ENCODE measurements at regions not wholly inside any gene's neighbourhood (a gene's known extent, or its start where the extent isn't known, plus 50 kb on each side); places are given as distances from the start of the nearest gene placed in this dataset.

DNA sequence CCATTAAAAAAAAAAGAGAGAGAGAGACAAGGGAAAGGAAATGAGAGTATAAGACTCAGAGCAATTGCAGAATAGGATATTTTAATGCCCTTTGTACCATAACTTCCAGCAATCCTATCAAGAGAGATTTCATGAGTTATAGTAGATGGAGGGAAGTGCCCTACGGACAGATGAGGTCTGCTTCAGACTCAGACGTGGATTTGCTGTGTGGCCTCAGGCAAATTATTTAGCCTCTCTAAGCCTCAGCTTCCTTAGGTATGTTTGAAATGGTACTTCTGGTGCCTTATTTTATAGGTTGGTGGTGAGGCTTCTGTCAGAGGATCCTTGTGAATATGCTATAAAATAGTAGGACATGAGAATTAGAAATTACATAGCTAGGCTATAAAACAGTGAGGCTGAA is 448.2 kb downstream of the EDEM1 start:
- no peak for DNase-seq

DNA sequence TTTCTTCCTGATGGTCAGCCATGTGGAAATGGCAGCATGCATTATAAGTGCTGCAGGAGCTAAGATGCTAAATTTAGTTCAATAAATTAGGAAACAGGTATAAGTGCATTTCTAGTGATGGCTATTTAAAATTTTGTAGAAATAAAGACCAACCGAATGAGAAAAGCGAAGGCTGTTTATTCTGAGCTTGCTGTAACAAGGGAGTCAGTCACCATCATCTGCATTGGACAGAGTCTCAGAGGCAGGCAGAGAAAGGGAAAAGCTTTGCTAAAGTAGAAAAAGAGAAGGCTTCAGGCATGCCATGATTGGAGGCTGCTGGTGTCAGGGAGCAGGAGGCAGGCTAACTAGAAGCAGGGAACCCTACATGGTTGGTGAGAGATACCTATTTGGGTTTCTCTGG is 451.0 kb downstream of the EDEM1 start:
- no peak for DNase-seq

- DNase-seq, result no peak
Observed at GRCh38 chr3:5644773-5645670, 457.5 kb downstream of the EDEM1 start.

- no peak for DNase-seq
Observed at GRCh38 chr3:5645692-5646410, 458.3 kb downstream of the EDEM1 start.

DNA sequence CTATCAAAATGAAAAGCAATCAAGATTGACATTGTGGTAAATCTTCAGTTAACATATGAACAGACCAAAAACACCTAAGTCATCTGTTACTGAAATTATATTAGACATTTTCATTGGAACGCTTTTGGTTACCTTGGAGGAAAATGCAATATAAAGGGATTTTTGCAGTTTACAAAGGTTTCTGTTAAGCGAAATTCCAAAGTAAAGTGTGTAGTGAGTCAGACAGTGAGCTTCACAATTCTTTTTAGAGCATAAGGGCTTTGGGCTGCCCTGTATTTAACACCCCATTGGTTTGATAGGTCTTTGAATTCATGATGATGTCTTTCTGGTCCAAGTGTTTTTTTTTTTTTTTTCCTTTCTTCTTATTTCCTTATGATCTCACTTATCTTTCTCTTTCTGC is 462.8 kb downstream of the EDEM1 start:
- DNase-seq, result no peak

DNA sequence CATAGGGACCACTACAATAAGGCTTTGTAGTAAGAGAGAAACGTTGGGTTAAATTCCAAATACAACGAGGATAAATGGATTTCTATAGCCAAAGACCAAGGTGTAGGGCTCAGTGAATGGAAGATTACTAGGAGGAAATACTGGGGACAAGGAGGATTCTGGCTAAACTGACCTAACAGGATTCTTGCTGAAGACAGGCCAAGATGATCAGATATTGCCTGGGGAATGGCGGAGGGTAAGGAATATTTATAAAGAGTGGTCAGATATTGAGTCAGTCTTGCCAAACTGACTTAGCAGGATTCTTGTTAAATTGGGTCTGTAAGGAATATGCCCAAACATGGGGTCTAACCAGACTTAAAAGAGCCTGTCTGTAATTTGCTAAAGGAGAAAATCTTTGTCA is 463.8 kb downstream of the EDEM1 start:
- no peak for DNase-seq

DNA sequence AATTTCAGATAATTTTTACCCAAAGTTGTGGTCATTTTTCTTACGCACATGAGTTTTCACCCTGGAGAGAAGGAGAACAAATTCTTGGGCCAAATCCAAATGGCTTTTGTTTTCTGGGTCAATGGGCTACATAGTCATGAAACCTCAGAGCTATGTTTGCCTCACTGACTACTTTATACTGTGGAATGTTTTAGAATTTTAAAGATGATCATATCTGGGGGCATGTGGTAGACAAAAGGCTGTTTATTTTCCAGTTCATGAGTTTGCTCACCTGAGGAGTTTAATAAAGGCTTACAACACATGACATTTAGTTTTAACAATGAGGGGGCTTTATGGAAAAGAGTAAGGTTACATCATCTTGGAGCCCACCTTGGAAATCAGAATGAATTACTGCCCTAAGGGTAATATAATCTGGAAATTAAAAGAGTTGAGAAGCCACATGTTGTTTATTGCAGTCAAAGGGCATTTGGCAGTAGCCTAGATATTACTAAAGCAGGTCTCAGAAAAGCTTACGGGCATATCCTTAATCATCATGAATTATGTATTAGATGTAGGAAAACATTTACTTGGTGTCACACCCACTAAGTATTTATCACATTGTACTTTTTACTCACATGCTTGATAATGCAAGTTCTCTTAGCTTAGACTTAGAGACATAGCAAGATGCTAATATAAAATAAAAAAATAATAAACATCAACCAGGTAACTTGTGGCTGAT is 466.1 kb downstream of the EDEM1 start:
- no peak for DNase-seq

- no peak for DNase-seq
Observed at GRCh38 chr3:5657106-5657505, 469.6 kb downstream of the EDEM1 start.

- DNase-seq, result no peak
Observed at GRCh38 chr3:5663601-5664000, 476.1 kb downstream of the EDEM1 start.

GRCh38 chr3:5666455-5666854 is 478.9 kb downstream of the EDEM1 start:
- no peak for DNase-seq

DNA sequence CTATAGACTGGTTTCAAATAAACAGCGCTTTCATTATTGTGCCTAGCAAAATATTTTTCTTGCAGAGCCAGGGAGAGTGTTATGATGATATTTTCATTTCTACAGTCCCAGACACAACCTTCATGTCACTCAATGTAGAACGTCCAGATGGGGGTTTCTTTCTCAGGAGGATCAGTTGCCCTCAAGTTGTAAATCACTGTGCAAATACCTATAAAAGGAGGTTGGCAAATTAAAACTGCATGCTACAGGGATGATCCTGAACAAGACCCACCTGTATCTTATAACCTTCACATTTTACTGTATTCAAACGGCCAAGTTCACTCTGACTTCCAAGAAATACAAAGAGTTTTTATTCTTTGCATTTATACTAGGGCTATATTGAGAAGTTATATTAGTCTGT is 486.0 kb downstream of the EDEM1 start:
- DNase-seq, result no peak

DNA sequence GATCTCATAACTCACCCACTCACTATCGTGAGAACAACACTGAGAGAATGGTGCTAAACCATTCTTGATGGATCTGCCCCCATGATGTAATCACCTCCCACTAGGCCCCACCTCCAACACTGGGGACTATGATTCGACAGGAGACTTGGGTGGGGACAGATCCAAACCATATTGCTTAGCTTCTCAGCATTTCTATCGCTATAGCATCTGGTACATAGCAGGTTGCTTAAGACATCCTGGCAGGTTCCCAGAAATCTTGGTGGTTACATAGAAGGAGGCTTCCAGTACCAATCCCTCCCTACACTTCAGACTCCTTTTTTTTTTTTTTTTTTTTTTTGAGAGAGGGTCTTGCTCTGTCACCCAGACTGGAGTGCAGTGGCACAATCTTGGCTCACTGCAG is 487.8 kb downstream of the EDEM1 start:
- DNase-seq, result no peak

GRCh38 chr3:5677555-5677954 is 490.0 kb downstream of the EDEM1 start:
- DNase-seq, result no peak

DNA sequence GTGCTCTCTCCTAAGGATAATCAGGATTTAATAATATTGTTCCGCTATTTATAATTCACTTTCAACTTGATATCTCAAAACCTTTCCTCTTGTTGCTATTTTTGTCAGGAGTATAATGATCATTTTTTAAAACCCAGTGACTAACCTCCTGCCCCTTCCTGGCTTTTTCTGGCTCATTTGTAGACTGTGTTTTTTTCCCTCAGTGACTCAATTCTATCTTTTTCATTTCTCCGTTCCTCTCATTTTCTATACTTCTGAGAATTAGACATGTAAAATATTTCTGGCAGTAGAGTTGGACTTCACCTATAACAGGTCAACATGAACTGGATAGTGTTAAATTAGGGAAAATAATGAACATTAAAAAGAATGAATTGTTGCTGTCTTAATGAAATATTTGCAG is 490.7 kb downstream of the EDEM1 start:
- no peak for DNase-seq

DNA sequence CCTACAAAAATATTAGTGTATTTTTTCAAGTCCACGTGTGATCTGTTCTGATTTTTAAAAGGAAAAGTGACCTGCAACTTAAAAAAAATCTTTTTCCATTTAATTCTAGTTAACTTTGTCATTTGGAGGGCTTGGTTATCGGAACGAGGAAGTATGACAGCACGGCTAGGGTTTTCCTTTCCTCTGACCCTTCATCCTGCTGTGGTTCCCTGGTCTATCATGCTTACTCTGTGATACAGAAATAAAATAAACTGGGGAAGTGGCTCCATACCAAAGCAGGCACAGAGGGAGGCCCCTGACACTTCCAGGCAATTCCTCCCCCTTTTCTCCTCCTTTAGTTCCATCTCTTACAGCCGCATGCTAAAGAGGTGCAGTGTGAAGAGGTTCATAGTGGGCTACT is 491.3 kb downstream of the EDEM1 start:
- DNase-seq, result no peak

GRCh38 chr3:5687230-5687629 is 499.7 kb downstream of the EDEM1 start:
- no peak for DNase-seq

DNA sequence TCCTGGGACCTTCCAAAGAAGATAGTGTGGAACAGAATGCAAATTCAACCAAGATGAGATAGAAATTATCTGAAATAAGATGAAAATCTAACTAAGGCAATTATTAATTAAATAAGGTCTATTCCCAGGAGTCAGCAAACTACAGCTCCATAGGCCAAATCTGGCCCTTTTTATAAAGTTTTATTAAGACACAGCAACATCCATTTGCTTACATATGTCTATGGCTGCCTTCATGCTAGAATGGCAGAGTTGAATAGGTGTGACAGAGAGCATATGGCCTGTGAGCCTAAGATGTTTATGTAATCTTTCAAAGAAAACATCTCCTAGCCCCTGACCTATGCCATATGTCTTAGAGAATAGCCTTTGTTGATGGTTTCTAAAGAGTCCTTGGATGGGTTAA is 503.0 kb downstream of the EDEM1 start:
- DNase-seq, result no peak

DNA sequence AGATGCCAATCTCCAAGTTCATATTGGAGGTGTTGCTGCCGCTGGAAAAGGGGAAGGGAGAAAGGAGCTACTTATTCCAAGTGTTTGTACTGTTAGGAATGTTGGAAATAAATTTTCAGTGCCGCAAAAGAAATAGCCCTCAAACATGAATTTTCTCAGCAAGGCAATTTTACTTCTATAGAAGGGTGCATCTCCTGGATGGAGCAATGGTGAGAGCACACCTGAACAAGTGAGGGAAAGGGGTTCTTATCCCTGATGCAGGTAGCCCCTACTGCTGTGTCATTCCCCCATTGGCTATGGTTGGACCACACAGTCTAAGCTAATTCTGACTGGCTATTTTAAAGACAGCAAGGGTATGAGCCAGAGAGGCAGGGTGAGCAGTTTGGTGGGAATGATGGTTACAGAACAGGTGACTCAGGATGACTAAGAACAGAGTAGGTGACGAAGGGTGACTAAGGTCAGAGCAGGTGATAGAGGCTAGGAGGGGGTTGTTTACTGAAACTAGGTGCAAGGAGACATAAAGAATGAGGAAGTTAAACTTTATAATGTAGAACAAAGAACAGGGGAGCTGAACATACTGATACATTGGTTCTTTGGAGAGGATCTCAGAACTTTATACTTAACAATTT is 503.5 kb downstream of the EDEM1 start:
- no peak for DNase-seq

GRCh38 chr3:5692446-5692845 is 504.9 kb downstream of the EDEM1 start:
- no peak for DNase-seq

GRCh38 chr3:5694266-5694665 is 506.8 kb downstream of the EDEM1 start:
- DNase-seq, result no peak

DNA sequence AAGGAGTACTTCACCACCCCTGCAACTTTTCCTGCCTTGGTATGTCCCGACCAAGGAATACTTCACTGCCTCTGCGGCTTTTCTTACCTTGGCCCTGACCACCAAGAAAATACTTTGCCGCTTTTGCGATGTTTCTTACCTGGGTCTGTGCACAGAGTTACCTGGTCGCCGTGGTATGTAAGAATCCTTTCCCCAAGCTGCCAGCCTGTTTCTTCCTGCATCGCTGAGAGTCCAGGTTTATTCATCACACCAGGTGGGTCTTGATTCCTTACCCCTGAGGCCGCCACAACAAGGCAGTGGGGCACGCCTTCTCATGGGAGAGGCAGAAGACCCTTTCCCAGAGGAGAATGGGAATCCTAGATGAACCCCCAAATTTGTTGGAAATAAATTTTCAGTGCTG is 511.3 kb downstream of the EDEM1 start:
- DNase-seq, result no peak

DNA sequence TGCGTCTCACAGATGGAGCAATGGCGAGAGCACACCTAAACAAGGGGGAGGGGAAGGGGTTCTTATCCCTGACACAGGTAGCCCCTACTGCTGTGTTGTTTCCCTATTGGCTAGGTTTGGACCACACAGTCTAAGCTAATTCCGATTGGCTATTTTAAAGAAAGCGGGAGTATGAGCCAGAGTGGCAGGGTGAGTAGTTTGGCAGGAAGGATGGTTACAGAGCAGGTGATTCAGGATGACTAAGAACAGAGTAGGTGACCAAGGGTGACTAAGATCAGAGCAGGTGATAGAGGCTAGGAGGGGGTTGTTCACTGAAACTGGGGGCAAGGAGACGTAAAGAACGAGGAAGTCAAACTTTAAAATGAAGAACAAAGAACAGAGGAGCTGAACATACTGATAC is 511.8 kb downstream of the EDEM1 start:
- DNase-seq, result no peak

- DNase-seq, result no peak
Observed at GRCh38 chr3:5699811-5700210, 512.3 kb downstream of the EDEM1 start.

Data from CD4-positive, alpha-beta T cell treated with Interleukin-17A for 4 hours (primary cell).